A673 (cell line): ENCODE measurements at regions not wholly inside any gene's neighbourhood (a gene's known extent, or its start where the extent isn't known, plus 50 kb on each side); places are given as distances from the start of the nearest gene placed in this dataset.

Experiments
- BruUV-seq: library from RNA; stranded (reverse); fragments of 400-500 nt; replicated peaks from 2 replicates; lab custom pipeline; 2021; lab: Mats Ljungman, UMichigan
- CTCF ChIA-PET: fragments of 300-600 bp; sonication (Branson Sonifier 250); formaldehyde crosslinking; loops from one replicate; lab custom pipeline; 2022; ENCODE audit warnings: antibody characterized with exemption; lab: Charles Lee
- POLR2A ChIA-PET: fragments of 300-600 bp; sonication (Branson Sonifier 250); formaldehyde crosslinking; loops from one replicate; lab custom pipeline; 2022; ENCODE audit warnings: antibody characterized with exemption; ENCODE audit not compliant: low non-redundant PET; lab: Charles Lee
- DNase-seq: peaks from one replicate; pipeline ENCODE4 v3.0.0-alpha.2; 2015; ENCODE audit warnings: low spot score
- H3K27ac ChIP-seq: fragments of 200-600 bp; sonication (generic); 2 replicates; pipeline ENCODE4 v1.5.1; 2016; ENCODE audit warnings: mixed run types, low read depth, mild to moderate bottlenecking, mixed read lengths, antibody characterized with exemption, low read length; ENCODE audit not compliant: poor library complexity, severe bottlenecking
- H3K27me3 ChIP-seq: fragments of 200-600 bp; sonication (generic); replicated peaks from 2 replicates; pipeline ENCODE4 v1.6.1; 2017; ENCODE audit warnings: mixed run types, low read depth, mild to moderate bottlenecking, mixed read lengths, antibody characterized with exemption, low read length; ENCODE audit not compliant: insufficient read depth, poor library complexity
- H3K36me3 ChIP-seq: fragments of 200-600 bp; sonication (generic); 2 replicates; pipeline ENCODE4 v1.6.1; 2016; ENCODE audit warnings: mixed run types, mild to moderate bottlenecking, mixed read lengths, antibody characterized with exemption, low read length; ENCODE audit not compliant: insufficient read depth, poor library complexity, severe bottlenecking
- H3K4me1 ChIP-seq: fragments of 200-600 bp; sonication (generic); 2 replicates; pipeline ENCODE4 v1.6.1; 2017; ENCODE audit warnings: mixed run types, mild to moderate bottlenecking, mixed read lengths, antibody characterized with exemption, low read length; ENCODE audit not compliant: insufficient read depth, poor library complexity, severe bottlenecking
- H3K4me3 ChIP-seq: fragments of 200-600 bp; sonication (generic); 2 replicates; pipeline ENCODE4 v1.5.1; 2016; ENCODE audit warnings: low read depth, mixed run types, mild to moderate bottlenecking, mixed read lengths, low read length; ENCODE audit not compliant: poor library complexity, severe bottlenecking
- H3K9me3 ChIP-seq: fragments of 200-600 bp; sonication (generic); 2 replicates; pipeline ENCODE4 v1.6.1; 2016; ENCODE audit warnings: mixed run types, low read depth, mild to moderate bottlenecking, mixed read lengths, antibody characterized with exemption, low read length; ENCODE audit not compliant: poor library complexity, severe bottlenecking
- EZH2 ChIP-seq: fragments of 200-600 bp; sonication (generic); IDR thresholded peaks from 2 replicates; pipeline ENCODE4 v1.6.1; 2017; ENCODE audit warnings: borderline replicate concordance, low read depth, mild to moderate bottlenecking, mixed read lengths, antibody characterized with exemption, low read length; ENCODE audit not compliant: poor library complexity, severe bottlenecking
- intact Hi-C: fragments of 100-400 bp; cut with micrococcal nuclease; formaldehyde crosslinking; loops from one replicate; pipeline ENCODE4 v1.10.0; 2022; ENCODE audit not compliant: unreplicated experiment
- TF ChIP-seq, protein P1 (sequence below): fragments of 300-800, 200-600 bp; sonication (generic); conservative IDR thresholded peaks from 2 replicates; pipeline ENCODE4 v1.5.1; 2017; ENCODE audit warnings: low read depth, mild to moderate bottlenecking, antibody characterized with exemption, low read length, moderate library complexity, mixed read lengths

DNA sequence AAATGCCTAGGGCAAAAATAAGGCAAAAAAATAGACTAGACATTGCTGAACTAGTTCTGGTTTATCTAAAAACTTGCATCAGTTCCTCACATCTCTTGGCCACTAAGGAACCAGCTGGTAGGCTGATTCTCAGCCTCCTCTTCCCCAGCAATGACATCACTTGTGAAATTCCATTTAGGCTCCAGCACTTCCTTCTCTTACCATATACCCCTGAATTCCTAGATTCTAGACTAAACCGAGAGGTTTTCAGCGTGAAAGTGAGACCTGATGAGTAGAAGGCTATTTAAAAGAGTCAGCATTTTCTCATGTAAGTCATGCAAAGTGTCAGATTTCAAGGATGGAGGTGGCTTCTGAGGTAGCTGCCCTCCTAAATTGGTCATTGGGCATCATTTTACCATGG is 247.1 kb upstream of the CDIN1 start:
- Histone ChIP-seq H3K27me3 (no peaks in the 10 kb centered on the region), H3K4me3 (no peak overlapping the region), H3K27ac (no peak overlapping the region), H3K9me3 (no peaks in the 10 kb centered on the region), H3K4me1 (no peaks in the 10 kb centered on the region), H3K36me3 (no peaks in the 10 kb centered on the region)
- BruUV-seq, result no TSS peak
- ChIA-PET POLR2A (no interaction called here), CTCF (no interaction called here)
- DNase-seq, result no peak
- TF ChIP-seq, protein P1, sequence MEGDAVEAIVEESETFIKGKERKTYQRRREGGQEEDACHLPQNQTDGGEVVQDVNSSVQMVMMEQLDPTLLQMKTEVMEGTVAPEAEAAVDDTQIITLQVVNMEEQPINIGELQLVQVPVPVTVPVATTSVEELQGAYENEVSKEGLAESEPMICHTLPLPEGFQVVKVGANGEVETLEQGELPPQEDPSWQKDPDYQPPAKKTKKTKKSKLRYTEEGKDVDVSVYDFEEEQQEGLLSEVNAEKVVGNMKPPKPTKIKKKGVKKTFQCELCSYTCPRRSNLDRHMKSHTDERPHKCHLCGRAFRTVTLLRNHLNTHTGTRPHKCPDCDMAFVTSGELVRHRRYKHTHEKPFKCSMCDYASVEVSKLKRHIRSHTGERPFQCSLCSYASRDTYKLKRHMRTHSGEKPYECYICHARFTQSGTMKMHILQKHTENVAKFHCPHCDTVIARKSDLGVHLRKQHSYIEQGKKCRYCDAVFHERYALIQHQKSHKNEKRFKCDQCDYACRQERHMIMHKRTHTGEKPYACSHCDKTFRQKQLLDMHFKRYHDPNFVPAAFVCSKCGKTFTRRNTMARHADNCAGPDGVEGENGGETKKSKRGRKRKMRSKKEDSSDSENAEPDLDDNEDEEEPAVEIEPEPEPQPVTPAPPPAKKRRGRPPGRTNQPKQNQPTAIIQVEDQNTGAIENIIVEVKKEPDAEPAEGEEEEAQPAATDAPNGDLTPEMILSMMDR, result no peak
- TF ChIP-seq EZH2, result no peak
- intact Hi-C loops, result no loop called here

DNA sequence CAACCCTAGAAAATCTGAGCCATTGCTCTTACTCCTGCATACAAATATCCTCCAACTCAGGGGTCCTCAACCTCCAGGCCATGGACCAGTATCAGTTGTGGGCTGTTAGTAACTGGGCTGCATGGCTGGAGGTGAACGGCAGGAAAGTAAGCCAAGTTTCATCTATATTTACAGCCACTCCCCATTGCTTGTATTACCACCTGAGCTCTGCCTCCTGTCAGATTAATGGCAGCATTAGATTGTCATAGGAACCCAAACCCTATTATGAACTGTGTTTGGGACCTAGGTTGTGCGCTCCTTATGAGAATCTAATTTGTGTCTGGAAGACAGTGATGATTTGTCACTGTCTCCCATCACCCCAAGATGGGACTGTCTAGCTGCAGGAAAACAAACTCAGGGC is 246.5 kb upstream of the CDIN1 start:
- no peak for TF ChIP-seq EZH2
- TF ChIP-seq, protein P1, result no peak
- DNase-seq, result no peak
- no TSS peak for BruUV-seq
- no peaks in the 10 kb centered on the region for H3K27me3 ChIP-seq
- H3K4me1 ChIP-seq, result no peaks in the 10 kb centered on the region
- H3K9me3 ChIP-seq, result no peaks in the 10 kb centered on the region
- no peak overlapping the region for H3K4me3 ChIP-seq
- POLR2A ChIA-PET, result no interaction called here
- CTCF ChIA-PET, result no interaction called here
- intact Hi-C loops, result no loop called here
- H3K27ac ChIP-seq, result no peak overlapping the region
- no peaks in the 10 kb centered on the region for H3K36me3 ChIP-seq

DNA sequence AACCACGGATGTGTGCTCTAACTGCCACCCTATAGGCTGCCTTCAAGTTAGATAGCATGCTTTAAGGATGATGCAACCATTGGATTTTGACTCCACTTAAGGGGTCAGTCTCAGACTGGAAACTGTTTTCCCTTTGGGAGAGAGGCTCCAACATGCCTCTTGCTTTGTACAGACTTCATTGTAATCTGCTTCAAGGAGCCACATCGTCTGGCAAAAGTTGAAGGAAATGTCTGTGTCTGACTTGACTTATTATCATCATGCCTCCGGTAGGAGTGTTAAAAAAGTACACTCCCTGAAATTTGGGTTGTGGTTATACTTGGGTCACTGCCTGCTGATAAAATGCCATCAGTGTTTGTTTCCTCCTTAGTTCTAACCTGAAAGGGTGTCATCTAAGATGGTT is 245.4 kb upstream of the CDIN1 start:
- Histone ChIP-seq H3K4me3 (no peak overlapping the region), H3K36me3 (no peaks in the 10 kb centered on the region), H3K4me1 (no peaks in the 10 kb centered on the region), H3K27ac (no peak overlapping the region), H3K27me3 (no peaks in the 10 kb centered on the region), H3K9me3 (no peaks in the 10 kb centered on the region)
- intact Hi-C loops, result no loop called here
- DNase-seq, result peak; percentile 12
- POLR2A ChIA-PET, result no interaction called here
- no TSS peak for BruUV-seq
- TF ChIP-seq EZH2, result no peak
- TF ChIP-seq, protein P1, result no peak
- CTCF ChIA-PET, result no interaction called here
